ENCODE measurements at regions not wholly inside any gene's neighbourhood (a gene's known extent, or its start where the extent isn't known, plus 50 kb on each side); places are given as distances from the start of the nearest gene placed in this dataset.

GRCh38 chr22:34808618-34809017, 257.3 kb upstream of the ISX start (continued):
- TF ChIP-seq PREB (CRISPR knock-in tag; IDR thresholded peaks at IDR 0.05; ENCODE audit: borderline replicate concordance) (no peak), E2F5 (CRISPR knock-in tag; IDR thresholded peaks at IDR 0.05) (no peak), ZNF232 (CRISPR knock-in tag; IDR thresholded peaks at IDR 0.05) (no peak), SP1 (CRISPR knock-in tag; conservative IDR thresholded peaks at IDR 0.05) (no peak), ZBTB21 (CRISPR knock-in tag; IDR thresholded peaks at IDR 0.05; ENCODE audit: borderline replicate concordance) (no peak)

GRCh38 chr22:34812631-34813030, 253.3 kb upstream of the ISX start:
- H3K36me3 Mint-ChIP-seq = peaks cover 13% of the 10 kb centered on the region
- peaks cover 40% of the 10 kb centered on the region for H3K4me1 Mint-ChIP-seq
- ChIA-PET POLR2A (no interaction called here), CTCF (no interaction called here)
- H3K4me3 Mint-ChIP-seq = no peak overlapping the region
- peaks cover 29% of the 10 kb centered on the region for H3K9me3 Mint-ChIP-seq
- ATAC-seq (no peak), DNase-seq (ENCODE audit: low spot score) (no peak)
- no peak overlapping the region for H3K27ac Mint-ChIP-seq
- peaks cover 5% of the 10 kb centered on the region; the same call in 1 of the 2 replicates for H3K27me3 Mint-ChIP-seq (ENCODE audit: low read depth)
- no peak for TF ChIP-seq ATF2 (CRISPR knock-in tag; IDR thresholded peaks at IDR 0.05; ENCODE audit: borderline replicate concordance, low read depth)

- ChIA-PET CTCF (no interaction called here), POLR2A (no interaction called here)
- DNase-seq (ENCODE audit: low spot score) = no peak
- H3K9me3 Mint-ChIP-seq = peaks cover 30% of the 10 kb centered on the region
- peaks cover 24% of the 10 kb centered on the region for H3K36me3 Mint-ChIP-seq
- H3K4me3 Mint-ChIP-seq = no peak overlapping the region
- ATAC-seq = no peak
- TF ChIP-seq PREB (CRISPR knock-in tag; IDR thresholded peaks at IDR 0.05; ENCODE audit: borderline replicate concordance) (no peak), E2F4 (CRISPR knock-in tag; IDR thresholded peaks at IDR 0.05; ENCODE audit: borderline replicate concordance, low read depth) (no peak), E2F5 (CRISPR knock-in tag; IDR thresholded peaks at IDR 0.05) (no peak), PRRX2 (CRISPR knock-in tag; IDR thresholded peaks at IDR 0.05) (no peak), MAX (CRISPR knock-in tag; IDR thresholded peaks at IDR 0.05) (no peak), STAT6 (CRISPR knock-in tag; conservative IDR thresholded peaks at IDR 0.05; ENCODE audit: low read depth) (no peak), NFE2L1 (CRISPR knock-in tag; IDR thresholded peaks at IDR 0.05) (no peak), HMGXB4 (CRISPR knock-in tag; IDR thresholded peaks at IDR 0.05) (no peak), TP53 (CRISPR knock-in tag; IDR thresholded peaks at IDR 0.05) (no peak), USF1 (CRISPR knock-in tag; IDR thresholded peaks at IDR 0.05) (no peak), ZNF121 (CRISPR knock-in tag; IDR thresholded peaks at IDR 0.05) (no peak), IRF1 (CRISPR knock-in tag; IDR thresholded peaks at IDR 0.05) (no peak), GRHL2 (CRISPR knock-in tag; IDR thresholded peaks at IDR 0.05; ENCODE audit: insufficient replicate concordance, severe bottlenecking) (no peak), ZNF232 (CRISPR knock-in tag; IDR thresholded peaks at IDR 0.05) (no peak)
- no peak overlapping the region for H3K27ac Mint-ChIP-seq
- peaks cover 39% of the 10 kb centered on the region for H3K4me1 Mint-ChIP-seq
- H3K27me3 Mint-ChIP-seq (ENCODE audit: low read depth) = peaks cover 5% of the 10 kb centered on the region; the same call in 1 of the 2 replicates
Measured at GRCh38 chr22:34814260-34815025, 251.5 kb upstream of the ISX start.

Data from WTC11 (cell line).